T-cell (primary cell): ENCODE measurements at regions not wholly inside any gene's neighbourhood (a gene's known extent, or its start where the extent isn't known, plus 50 kb on each side); places are given as distances from the start of the nearest gene placed in this dataset.

ENCODE experiments used
- ATAC-seq, 4 experiments: fragments of 200-7000 bp in 3 of 4; fragments of 150-1000 bp in 1 of 4; cut with Tn5 transposase; replicated peaks in 1 of 4; 1 replicate in 3 of 4; 2 replicates in 1 of 4; pipeline ENCODE4 v1.10.0; 2021; ENCODE audit warnings: moderate library complexity in 3 of 4, mild to moderate bottlenecking in 2 of 4, moderate number of reproducible peaks in 1 of 4
- CTCF ChIA-PET, 2 donors: fragments of 300-600 bp; sonication (Branson Sonifier 250); formaldehyde crosslinking; loops; one replicate each; lab custom pipeline; 2022; ENCODE audit warnings: antibody characterized with exemption in 2 of 2; lab: Charles Lee
- POLR2A ChIA-PET, 2 donors: fragments of 300-600 bp; sonication (Branson Sonifier 250); formaldehyde crosslinking; loops; one replicate each; lab custom pipeline; 2022; ENCODE audit warnings: antibody characterized with exemption in 2 of 2; lab: Charles Lee
- DNase-seq, 35 experiments: peaks; one replicate each; pipeline versions ENCODE4 v3.0.0 to v3.0.0-alpha.2; 2013 to 2023
- H3K27ac ChIP-seq: one replicate; pipeline ENCODE4 v1.5.1; 2013; ENCODE audit warnings: low read length
- H3K27me3 ChIP-seq, 2 experiments: replicated peaks in 1 of 2; 1 replicate in 1 of 2; 2 replicates in 1 of 2; pipeline versions ENCODE4 v1.6.1 to v1.7.0; 2013; ENCODE audit warnings: low read length in 1 of 2, mixed read lengths in 1 of 2; ENCODE audit not compliant: control insufficient read depth in 2 of 2, insufficient read depth in 2 of 2; ENCODE audit errors: extremely low read depth in 1 of 2
- H3K36me3 ChIP-seq, 2 donors: 1 replicate in 1 of 2; 2 replicates in 1 of 2; pipeline versions ENCODE4 v1.6.1 to v1.7.0; 2013; ENCODE audit warnings: low read length in 1 of 2; ENCODE audit not compliant: control insufficient read depth in 2 of 2, insufficient read depth in 1 of 2; ENCODE audit errors: extremely low read depth in 1 of 2
- H3K4me1 ChIP-seq, 2 experiments: 1 replicate in 1 of 2; 2 replicates in 1 of 2; pipeline versions ENCODE4 v1.6.1 to v1.7.0; 2013; ENCODE audit warnings: low read length in 2 of 2, mixed read lengths in 1 of 2; ENCODE audit not compliant: insufficient read depth in 2 of 2, control insufficient read depth in 1 of 2; ENCODE audit errors: extremely low read depth in 1 of 2
- H3K4me3 ChIP-seq, 2 donors: 1 replicate in 1 of 2; 2 replicates in 1 of 2; pipeline versions ENCODE4 v1.5.1 to v1.7.0; 2013; ENCODE audit warnings: mild to moderate bottlenecking in 2 of 2, low read length in 1 of 2, moderate library complexity in 1 of 2; ENCODE audit not compliant: control insufficient read depth in 1 of 2; ENCODE audit errors: extremely low read depth in 1 of 2
- H3K9me3 ChIP-seq: 2 replicates; pipeline ENCODE4 v1.7.0; 2013
- H3K27ac Mint-ChIP-seq, 2 donors: one replicate each; pipeline ENCODE4 v1.8.0; 2020 to 2021; ENCODE audit warnings: mild to moderate bottlenecking in 2 of 2, mixed read lengths in 2 of 2
- H3K27me3 Mint-ChIP-seq, 2 donors: one replicate each; pipeline ENCODE4 v1.8.0; 2021 to 2022; ENCODE audit warnings: mixed read lengths in 2 of 2
- H3K36me3 Mint-ChIP-seq: one replicate; pipeline ENCODE4 v1.8.0; 2021; ENCODE audit warnings: mixed read lengths
- H3K4me1 Mint-ChIP-seq, 3 donors: one replicate each; pipeline ENCODE4 v1.8.0; 2020 to 2022; ENCODE audit warnings: mixed read lengths in 3 of 3, mild to moderate bottlenecking in 1 of 3
- H3K4me3 Mint-ChIP-seq, 3 donors: one replicate each; pipeline ENCODE4 v1.8.0; 2020 to 2022; ENCODE audit warnings: mild to moderate bottlenecking in 3 of 3, mixed read lengths in 3 of 3, moderate library complexity in 3 of 3
- H3K9me3 Mint-ChIP-seq, 3 donors: one replicate each; pipeline ENCODE4 v1.8.0; 2020 to 2022; ENCODE audit warnings: mixed read lengths in 3 of 3
- WGBS: methylation state at CpG from one replicate; pipeline ENCODE4 v1.1.5; 2013; ENCODE audit warnings: missing lambda C conversion rate; ENCODE audit not compliant: insufficient coverage; 5-methylcytosine and 5-hydroxymethylcytosine counted together

GRCh38 chr19:29446361-29446760 lies 79.4 kb upstream of the VSTM2B start:
- POLR2A ChIA-PET, result no interaction called here
- 65% methylated on average over 2 of the region's 4 CpGs for WGBS
- no peak for DNase-seq
- Histone ChIP-seq H3K9me3 (no peaks in the 10 kb centered on the region), H3K36me3 (no peaks in the 10 kb centered on the region), H3K27me3 (peaks cover 0 to 30% of the 10 kb centered on the region in 2 experiments), H3K27ac (no peak overlapping the region), H3K4me3 (no peak overlapping the region), H3K4me1 (no peaks in the 10 kb centered on the region)
- H3K27ac Mint-ChIP-seq, result no peak overlapping the region
- H3K4me3 Mint-ChIP-seq, result no peak overlapping the region
- H3K4me1 Mint-ChIP-seq, result no peaks in the 10 kb centered on the region
- peaks cover 0 to 2% (median 0%) of the 10 kb centered on the region in 3 donors for H3K9me3 Mint-ChIP-seq
- no peaks in the 10 kb centered on the region for H3K36me3 Mint-ChIP-seq
- ATAC-seq, result no peak
- CTCF ChIA-PET, result no interaction called here
- peaks cover 18 to 26% of the 10 kb centered on the region in 2 donors for H3K27me3 Mint-ChIP-seq

GRCh38 chr19:29448046-29448445 lies 77.7 kb upstream of the VSTM2B start:
- Mint-ChIP-seq H3K4me3 (no peak overlapping the region), H3K9me3 (peaks cover 0 to 2% (median 0%) of the 10 kb centered on the region in 3 donors), H3K27ac (no peak overlapping the region), H3K36me3 (no peaks in the 10 kb centered on the region), H3K27me3 (peaks cover 26 to 32% of the 10 kb centered on the region in 2 donors), H3K4me1 (no peaks in the 10 kb centered on the region)
- no peaks in the 10 kb centered on the region for H3K4me1 ChIP-seq
- no CpG with 5 or more reads among the region's 8 CpGs for WGBS
- H3K27me3 ChIP-seq, result peaks cover 0 to 25% of the 10 kb centered on the region in 2 experiments
- no peak overlapping the region for H3K4me3 ChIP-seq
- ChIA-PET CTCF (no interaction called here), POLR2A (no interaction called here)
- H3K9me3 ChIP-seq, result no peaks in the 10 kb centered on the region
- DNase-seq, result no peak
- H3K27ac ChIP-seq, result no peak overlapping the region
- ATAC-seq, result no peak
- no peaks in the 10 kb centered on the region for H3K36me3 ChIP-seq

GRCh38 chr19:29449371-29449770 lies 76.4 kb upstream of the VSTM2B start:
- no peaks in the 10 kb centered on the region for H3K9me3 ChIP-seq
- DNase-seq, result no peak
- no peak overlapping the region for H3K27ac Mint-ChIP-seq
- no peak for ATAC-seq
- POLR2A ChIA-PET, result no interaction called here
- no peaks in the 10 kb centered on the region for H3K36me3 Mint-ChIP-seq
- H3K36me3 ChIP-seq, result no peaks in the 10 kb centered on the region
- no peak overlapping the region for H3K4me3 ChIP-seq
- H3K27me3 ChIP-seq, result peaks cover 0 to 27% of the 10 kb centered on the region in 2 experiments
- H3K4me1 ChIP-seq, result no peaks in the 10 kb centered on the region
- peaks cover 30 to 34% of the 10 kb centered on the region in 2 donors for H3K27me3 Mint-ChIP-seq
- WGBS, result 91% methylated on average over 5 of the region's 5 CpGs
- CTCF ChIA-PET, result no interaction called here
- H3K9me3 Mint-ChIP-seq, result peaks cover 0 to 6% (median 0%) of the 10 kb centered on the region in 3 donors
- H3K4me1 Mint-ChIP-seq, result no peaks in the 10 kb centered on the region
- H3K27ac ChIP-seq, result no peak overlapping the region
- no peak overlapping the region for H3K4me3 Mint-ChIP-seq

- Histone ChIP-seq H3K9me3 (no peaks in the 10 kb centered on the region), H3K36me3 (no peaks in the 10 kb centered on the region), H3K4me3 (no peak overlapping the region), H3K27me3 (peaks cover 0 to 24% of the 10 kb centered on the region in 2 experiments), H3K4me1 (no peaks in the 10 kb centered on the region), H3K27ac (no peak overlapping the region)
- 100% methylated on average over 2 of the region's 4 CpGs for WGBS
- H3K9me3 Mint-ChIP-seq, result peaks cover 0 to 6% (median 0%) of the 10 kb centered on the region in 3 donors
- no peak overlapping the region for H3K27ac Mint-ChIP-seq
- H3K4me3 Mint-ChIP-seq, result no peak overlapping the region
- peaks cover 25 to 37% of the 10 kb centered on the region in 2 donors for H3K27me3 Mint-ChIP-seq
- no peaks in the 10 kb centered on the region for H3K36me3 Mint-ChIP-seq
- ChIA-PET CTCF (no interaction called here), POLR2A (no interaction called here)
- no peaks in the 10 kb centered on the region for H3K4me1 Mint-ChIP-seq
- ATAC-seq, result no peak
- no peak for DNase-seq
These were observed 75.5 kb upstream of the VSTM2B start for GRCh38 chr19:29450306-29450705.

- Histone ChIP-seq H3K36me3 (no peaks in the 10 kb centered on the region), H3K27ac (no peak overlapping the region), H3K9me3 (no peaks in the 10 kb centered on the region), H3K4me3 (no peak overlapping the region), H3K4me1 (no peaks in the 10 kb centered on the region), H3K27me3 (peaks cover 0 to 24% of the 10 kb centered on the region in 2 experiments)
- no peaks in the 10 kb centered on the region for H3K36me3 Mint-ChIP-seq
- ATAC-seq, result no peak
- DNase-seq, result no peak
- peaks cover 0 to 6% (median 0%) of the 10 kb centered on the region in 3 donors for H3K9me3 Mint-ChIP-seq
- H3K27me3 Mint-ChIP-seq, result peaks cover 24 to 37% of the 10 kb centered on the region in 2 donors
- H3K27ac Mint-ChIP-seq, result no peak overlapping the region
- H3K4me1 Mint-ChIP-seq, result no peaks in the 10 kb centered on the region
- CTCF ChIA-PET, result no interaction called here
- H3K4me3 Mint-ChIP-seq, result no peak overlapping the region
- 87% methylated on average over 3 of the region's 4 CpGs for WGBS
- POLR2A ChIA-PET, result no interaction called here
These were observed 75.0 kb upstream of the VSTM2B start for GRCh38 chr19:29450812-29451211.

- Mint-ChIP-seq H3K4me3 (no peak overlapping the region), H3K27ac (no peak overlapping the region), H3K4me1 (no peaks in the 10 kb centered on the region), H3K27me3 (peaks cover 17 to 45% of the 10 kb centered on the region in 2 donors), H3K36me3 (no peaks in the 10 kb centered on the region), H3K9me3 (peaks cover 8 to 17% (median 16%) of the 10 kb centered on the region in 3 donors)
- Histone ChIP-seq H3K4me1 (no peaks in the 10 kb centered on the region), H3K36me3 (no peaks in the 10 kb centered on the region), H3K9me3 (no peaks in the 10 kb centered on the region), H3K27me3 (peaks cover 0 to 8% of the 10 kb centered on the region in 2 experiments), H3K4me3 (no peak overlapping the region), H3K27ac (no peak overlapping the region)
- DNase-seq (no peak), ATAC-seq (no peak)
- CTCF ChIA-PET, result no interaction called here
- POLR2A ChIA-PET, result interaction anchor here in 1 of 2 donors (0.6 kb wide), 1 partner anchor 701 kb away, joined by 3 read pairs; no protein-coding TSS in a partner anchor
- WGBS, result 98% methylated on average over 7 of the region's 15 CpGs
These were observed 71.7 kb upstream of the VSTM2B start for GRCh38 chr19:29454109-29454508.

- no peak overlapping the region for H3K27ac Mint-ChIP-seq
- DNase-seq (no peak), ATAC-seq (no peak)
- peaks cover 8 to 17% (median 16%) of the 10 kb centered on the region in 3 donors for H3K9me3 Mint-ChIP-seq
- Histone ChIP-seq H3K9me3 (no peaks in the 10 kb centered on the region), H3K4me3 (no peak overlapping the region), H3K4me1 (no peaks in the 10 kb centered on the region), H3K36me3 (no peaks in the 10 kb centered on the region), H3K27me3 (peaks cover 0 to 3% of the 10 kb centered on the region in 2 experiments), H3K27ac (no peak overlapping the region)
- H3K4me3 Mint-ChIP-seq, result no peak overlapping the region
- WGBS, result 80% methylated on average over 1 of the region's 1 CpG
- H3K36me3 Mint-ChIP-seq, result no peaks in the 10 kb centered on the region
- no peaks in the 10 kb centered on the region for H3K4me1 Mint-ChIP-seq
- H3K27me3 Mint-ChIP-seq, result peaks cover 8 to 33% of the 10 kb centered on the region in 2 donors
- ChIA-PET CTCF (no interaction called here), POLR2A (no interaction called here)
These were observed 68.4 kb upstream of the VSTM2B start for GRCh38 chr19:29457413-29457812.
